Amniotic epithelial cell (primary cell): ENCODE measurements at regions not wholly inside any gene's neighbourhood (a gene's known extent, or its start where the extent isn't known, plus 50 kb on each side); places are given as distances from the start of the nearest gene placed in this dataset.
A peak's percentile ranks its signal among the peaks of the same experiment; 100 is the strongest.
"Not testable (repeated sequence)": the region's sequence is repeated elsewhere in the genome, so short reads cannot be mapped to it uniquely, and the experiment has no call there.

Experiments used
- DNase-seq: peaks from one replicate; pipeline ENCODE4 v3.0.0-alpha.2; 2010; ENCODE audit warnings: low read depth

DNA sequence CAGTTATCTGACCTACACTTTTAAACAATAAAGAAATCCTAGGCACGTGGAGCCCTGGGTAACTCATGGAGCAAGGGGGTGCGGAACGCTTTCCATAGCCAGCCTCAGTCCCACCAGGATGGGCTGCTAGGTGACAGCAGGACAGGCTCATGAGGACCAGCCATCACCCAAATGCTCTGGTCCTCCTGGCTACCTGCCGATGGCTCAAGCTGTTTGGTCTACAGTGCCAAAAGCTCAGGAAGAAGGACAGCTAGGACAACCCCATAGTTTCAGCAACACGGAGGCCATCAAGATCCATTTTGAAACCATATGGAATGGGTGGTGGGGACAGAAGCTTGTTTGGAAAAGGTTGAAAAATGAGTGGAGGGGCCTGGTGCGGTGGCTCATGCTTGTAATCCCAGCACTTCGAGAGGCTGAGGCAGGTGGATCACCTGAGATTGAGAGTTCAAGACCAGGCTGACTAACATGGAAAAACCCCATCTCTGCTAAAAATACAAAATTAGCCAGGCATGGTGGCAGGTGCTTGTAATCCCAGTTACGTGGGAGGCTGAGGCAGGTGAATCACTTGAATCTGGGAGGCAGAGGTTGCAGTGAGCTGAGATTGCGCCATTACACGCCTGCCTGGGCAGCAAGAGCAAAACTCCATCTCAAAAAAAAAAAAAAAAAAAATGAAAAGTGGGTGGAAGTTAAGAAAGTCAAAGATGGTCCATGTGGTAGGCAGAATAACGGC is 93.7 kb upstream of the ALDH3B2 start:
- DNase-seq = peak; percentile 14

DNA sequence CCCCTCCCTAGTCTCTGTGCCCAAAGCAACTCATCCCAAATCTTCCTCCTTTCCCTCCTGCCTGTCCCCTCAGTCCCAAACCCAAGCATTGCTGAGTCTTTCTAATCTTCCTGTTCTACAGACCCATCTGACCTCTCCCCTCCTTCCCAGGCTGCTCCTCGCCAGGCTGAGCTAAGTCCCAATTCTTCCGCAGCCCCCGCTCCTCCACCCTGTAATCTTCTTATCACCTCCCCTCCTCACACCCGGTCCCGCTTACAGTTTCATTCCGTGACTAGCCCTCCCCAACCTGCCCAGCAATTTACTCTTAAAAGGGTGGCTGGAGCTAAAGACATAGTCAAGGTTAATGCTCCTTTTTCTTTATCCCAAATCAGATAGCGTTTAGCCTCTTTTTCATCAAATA is 86.8 kb upstream of the ALDH3B2 start:
- not testable (repeated sequence) for DNase-seq

DNA sequence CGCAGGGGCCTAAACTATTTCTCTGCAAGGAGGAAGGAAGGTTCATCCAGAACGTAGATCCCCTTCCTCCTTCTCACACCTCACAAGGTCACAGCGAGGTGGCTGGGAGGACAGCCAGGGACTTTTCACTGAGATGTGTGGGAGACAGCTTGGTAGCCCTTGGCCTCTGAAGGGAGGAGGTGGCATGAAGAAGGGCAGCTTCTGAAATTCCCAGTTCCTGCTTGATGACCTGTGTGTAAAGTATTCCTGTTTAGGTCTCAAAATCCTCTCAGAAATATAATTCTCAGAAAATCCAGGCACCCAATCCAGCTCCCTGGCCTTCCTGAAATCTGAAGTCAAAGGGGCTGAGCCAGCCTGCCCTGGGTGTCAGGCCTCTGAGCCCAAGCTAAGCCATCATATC is 84.9 kb upstream of the ALDH3B2 start:
- DNase-seq = not testable (repeated sequence)

DNA sequence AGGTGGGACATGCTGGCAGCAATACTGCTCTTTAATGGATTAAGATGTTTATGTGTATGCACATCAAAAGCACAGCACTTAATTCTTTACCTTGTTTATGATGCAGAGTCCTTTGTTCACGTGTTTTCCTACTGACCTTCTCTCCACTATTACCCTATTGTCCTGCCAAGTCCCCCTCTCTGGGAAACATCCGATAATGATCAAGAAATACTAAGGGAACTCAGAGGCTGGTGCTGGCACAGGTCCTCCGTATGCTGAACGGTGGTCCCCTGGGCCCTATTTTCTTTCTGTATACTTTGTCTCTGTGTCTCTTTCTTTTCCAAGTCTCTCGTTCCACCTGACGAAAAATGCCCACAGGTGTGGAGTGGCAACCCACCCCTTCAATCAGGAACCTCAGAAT is 84.0 kb upstream of the ALDH3B2 start:
- DNase-seq = not testable (repeated sequence)

DNA sequence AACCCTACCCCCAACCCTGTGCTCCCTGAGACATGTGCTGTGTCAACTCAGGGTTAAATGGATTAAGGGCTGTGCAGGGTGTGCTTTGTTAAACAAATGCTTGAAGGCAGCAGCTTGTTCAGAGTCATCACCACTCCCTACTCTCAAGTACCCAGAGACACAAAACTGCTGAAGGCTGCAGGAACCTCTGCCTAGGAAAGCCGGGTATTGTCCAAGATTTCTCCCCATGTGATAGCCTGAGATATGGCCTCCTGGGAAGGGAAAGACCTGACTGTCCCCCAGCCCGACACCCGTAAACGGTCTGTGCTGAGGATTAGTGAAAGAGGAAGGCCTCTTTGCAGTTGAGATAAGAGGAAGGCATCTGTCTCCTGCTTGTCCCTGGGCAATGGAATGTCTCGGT is 83.6 kb upstream of the ALDH3B2 start:
- not testable (repeated sequence) for DNase-seq

DNA sequence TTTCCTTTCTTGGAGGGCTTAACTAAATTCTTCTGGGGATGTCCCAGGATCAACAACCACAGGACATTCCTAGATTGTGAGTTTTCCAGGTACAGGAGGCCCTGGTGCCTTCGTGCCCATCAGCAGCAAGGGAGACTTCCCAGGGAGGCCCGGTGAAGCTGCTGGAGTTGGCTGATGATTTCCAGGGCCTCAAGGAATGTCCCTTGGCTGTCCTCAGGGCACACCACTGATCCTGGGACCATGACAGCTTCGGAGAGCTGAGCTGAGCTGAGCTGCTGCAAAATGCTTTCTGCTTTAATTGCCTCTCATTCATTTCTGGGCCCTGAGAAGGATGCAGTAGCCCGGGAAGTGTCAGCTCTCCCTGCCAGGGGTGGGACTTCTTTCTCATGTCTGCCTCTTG is 79.4 kb upstream of the ALDH3B2 start:
- DNase-seq = not testable (repeated sequence)

DNA sequence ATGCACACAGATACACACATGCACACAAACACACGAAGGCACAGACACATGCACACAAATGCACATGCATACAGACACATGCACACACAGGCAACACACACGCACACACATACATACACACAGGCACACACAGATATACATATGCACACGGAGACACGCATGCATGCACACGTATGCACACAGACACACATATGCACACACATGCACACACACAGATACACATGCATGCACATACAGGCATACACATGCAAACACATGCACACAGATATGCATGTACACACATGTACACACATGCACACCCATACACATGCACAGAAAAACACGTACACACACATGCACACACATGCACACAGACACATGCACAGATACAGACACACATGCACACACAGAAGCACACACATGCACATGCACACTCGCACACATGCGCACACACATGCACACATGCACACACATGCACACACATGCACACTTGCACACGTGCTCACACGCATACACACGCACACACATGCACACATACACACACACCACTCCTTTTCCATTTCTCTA is 70.8 kb upstream of the ALDH3B2 start:
- no peak for DNase-seq

DNA sequence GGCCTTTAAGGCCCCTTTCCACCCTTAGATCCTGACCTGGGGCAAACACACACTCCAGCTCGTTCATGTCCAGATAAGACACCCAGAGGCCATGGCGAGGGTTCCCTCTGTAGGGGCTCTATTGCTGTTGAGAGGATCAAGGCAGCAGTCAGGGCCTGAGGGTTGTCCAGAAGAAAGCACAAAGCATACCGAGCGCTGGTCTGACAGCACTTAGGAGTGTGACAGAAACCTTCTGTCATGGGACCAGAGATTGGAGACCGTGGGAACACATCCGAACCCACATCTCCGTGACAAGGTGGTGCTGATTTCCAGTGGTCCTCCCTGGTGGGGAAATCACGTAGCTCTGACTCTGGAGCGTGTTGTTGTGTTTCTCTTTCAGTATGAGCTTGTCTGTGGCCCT is 69.8 kb upstream of the ALDH3B2 start:
- not testable (repeated sequence) for DNase-seq

DNA sequence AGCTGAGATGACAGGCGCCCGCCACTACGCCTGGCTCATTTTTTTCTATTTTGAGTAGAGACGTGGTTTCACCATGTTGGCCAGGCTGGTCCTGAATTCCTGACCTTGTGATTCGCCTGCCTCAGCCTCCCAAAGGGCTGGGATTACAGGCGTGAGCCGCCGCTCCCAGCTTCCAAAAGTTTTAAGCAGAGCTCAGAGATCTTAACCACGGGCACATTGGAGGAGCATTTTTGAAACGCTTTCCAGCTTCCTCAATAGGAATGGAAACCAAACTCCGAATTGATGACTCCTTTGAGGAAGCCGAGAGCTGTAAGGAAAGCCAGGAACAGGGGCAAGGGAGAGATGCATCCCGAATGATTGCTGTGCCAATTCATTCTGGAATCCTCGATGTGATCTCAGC is 63.8 kb upstream of the ALDH3B2 start:
- DNase-seq = not testable (repeated sequence)

DNA sequence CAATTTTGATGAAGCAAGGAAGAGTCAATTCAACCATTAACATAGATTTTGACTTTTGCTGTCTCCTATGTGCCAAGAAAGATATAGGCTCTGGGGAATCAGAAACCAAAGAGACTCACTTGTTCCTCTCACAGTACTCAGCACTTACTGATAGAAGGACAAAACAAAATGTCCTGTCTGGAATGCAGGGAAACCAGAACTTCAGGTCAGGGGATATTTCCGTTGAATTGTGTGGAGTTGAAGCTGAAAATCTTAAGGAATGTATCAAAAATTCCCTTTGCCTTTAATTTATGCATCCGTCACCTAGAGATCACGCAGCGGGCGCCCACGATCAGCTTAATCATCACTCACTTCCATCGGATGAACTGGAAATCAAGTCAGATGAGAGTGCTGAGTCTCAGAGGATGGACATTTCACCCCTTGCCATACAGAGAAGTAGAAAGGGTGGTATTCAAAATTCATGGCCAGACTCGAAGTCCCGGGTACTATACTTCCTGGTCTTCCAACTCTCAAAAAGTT is 63.2 kb upstream of the ALDH3B2 start:
- not testable (repeated sequence) for DNase-seq

DNA sequence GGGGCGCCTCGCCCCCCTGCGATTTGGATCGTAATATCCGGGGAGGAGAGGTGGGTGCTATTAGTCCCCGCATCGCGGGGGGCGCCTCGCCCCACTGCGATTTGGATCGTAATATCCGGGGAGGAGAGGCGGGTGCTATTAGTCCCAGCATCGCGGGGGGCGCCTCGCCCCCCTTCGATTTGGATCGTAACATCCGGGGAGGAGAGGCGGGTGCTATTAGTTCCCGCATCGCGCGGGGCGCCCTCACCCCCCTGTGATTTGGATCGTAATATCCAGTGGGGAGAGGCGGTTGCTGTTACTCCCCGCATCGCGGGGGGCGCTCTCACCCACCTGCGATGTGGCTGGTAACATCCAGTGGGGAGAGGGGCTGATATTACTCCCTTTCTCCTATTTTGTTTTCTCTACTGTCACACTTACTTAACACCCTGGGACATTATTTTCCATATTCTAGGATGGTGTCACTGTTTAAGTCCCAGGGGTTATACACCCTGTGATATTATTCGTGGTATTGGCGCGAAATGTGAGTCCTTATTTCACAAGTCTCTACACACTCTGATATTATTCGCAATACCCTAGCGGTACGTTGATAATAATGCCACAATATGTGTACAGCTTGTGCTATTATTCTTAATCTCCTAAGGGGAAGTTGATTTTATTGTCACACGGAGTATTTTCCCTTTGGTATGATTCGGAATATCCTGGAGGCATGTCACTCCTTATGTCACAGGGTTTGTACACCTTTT is 57.8 kb upstream of the ALDH3B2 start:
- no peak for DNase-seq

DNA sequence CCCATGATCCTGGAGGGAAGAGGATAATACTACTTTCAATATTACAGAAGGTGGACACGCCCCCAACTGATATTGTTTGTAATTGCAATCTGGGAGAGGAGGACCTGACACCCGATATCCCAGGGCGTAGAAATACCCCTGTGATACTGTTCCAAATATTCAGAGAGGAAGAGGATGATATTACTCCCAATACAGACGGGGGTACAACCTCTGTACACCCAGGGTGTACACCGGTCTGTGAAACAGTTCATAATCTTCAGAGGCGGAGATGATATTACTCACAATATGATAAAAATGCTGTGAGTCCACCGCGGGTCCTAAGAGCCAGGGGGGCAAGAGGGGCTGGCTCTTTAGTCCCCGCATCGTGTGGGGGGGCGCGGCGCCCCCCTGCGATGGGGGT is 57.2 kb upstream of the ALDH3B2 start:
- DNase-seq = no peak

DNA sequence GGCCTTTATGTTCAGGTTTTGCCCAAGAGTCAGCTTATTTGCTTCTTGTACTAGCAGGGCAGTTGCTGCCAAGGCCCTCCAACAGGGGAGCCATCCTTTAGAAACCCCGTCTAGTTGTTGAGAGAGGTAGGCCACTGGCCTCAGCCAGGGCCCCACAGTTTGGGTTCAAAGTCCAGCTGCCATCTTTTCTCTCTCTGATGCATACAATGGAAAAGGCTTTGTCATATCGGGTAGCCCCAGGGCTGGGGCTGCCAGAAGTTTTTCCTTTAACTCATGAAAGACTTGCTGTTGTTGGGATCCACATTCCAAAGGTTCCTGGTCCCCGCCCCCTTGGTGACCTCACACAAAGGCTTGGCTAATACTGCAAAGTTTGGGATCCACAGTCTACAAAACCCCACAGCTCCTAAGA is 53.7 kb upstream of the ALDH3B2 start:
- DNase-seq = not testable (repeated sequence)

DNA sequence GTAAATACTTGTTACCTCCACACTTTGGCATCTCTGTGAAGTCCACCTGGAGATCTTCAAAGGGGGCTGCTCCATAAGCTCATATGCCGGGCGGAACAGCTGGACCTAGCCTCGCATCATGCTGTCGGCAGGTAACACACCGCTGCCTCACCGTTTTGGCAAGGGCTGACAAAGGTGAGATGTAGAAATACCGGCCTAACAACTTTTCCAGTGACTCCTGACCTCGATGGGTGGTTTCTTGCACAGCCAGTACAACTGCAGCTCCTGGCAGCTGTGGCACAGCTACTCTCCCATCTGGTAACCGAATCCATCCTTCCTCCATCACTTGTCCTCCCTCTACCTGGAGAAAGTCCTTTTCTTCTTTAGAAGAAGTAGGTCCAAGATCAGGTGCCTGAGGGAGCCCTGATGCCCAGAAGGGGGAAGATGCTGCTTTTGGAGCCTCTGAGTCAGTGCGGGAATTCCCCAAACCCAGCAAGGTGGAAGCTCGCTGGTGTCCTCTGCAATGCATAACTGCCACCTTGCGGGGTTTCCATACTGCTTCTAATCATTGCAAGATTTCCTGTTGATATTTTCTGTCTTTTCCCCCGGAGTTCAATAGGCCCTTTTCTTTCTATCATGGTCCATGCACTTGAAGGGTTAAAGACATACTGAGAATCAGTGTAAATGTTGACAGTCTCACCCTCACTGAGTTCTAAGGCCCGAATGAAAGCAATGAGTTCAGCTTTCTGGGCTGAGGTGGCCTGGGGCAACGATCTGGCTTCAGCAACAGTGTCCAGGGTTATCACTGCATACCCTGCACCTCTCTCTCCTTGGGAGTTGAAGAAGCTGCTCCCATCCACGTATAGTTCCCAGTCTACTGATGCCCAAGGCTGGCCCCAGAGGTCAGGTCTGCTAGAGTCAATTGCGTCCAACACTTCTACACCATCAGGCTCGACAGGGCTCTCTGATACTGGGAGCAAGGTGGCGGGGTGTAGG is 52.9 kb upstream of the ALDH3B2 start:
- DNase-seq = not testable (repeated sequence)
